ENCODE measurements at regions not wholly inside any gene's neighbourhood (a gene's known extent, or its start where the extent isn't known, plus 50 kb on each side); places are given as distances from the start of the nearest gene placed in this dataset.
A peak's percentile ranks its signal among the peaks of the same experiment; 100 is the strongest.

- Mint-ChIP-seq H3K36me3 (ENCODE audit: low read depth) (no peaks in the 10 kb centered on the region), H3K4me1 (no peaks in the 10 kb centered on the region), H3K27ac (no peak overlapping the region), H3K9me3 (no peaks in the 10 kb centered on the region), H3K27me3 (peaks cover 2% of the 10 kb centered on the region), H3K4me3 (no peak overlapping the region)
- DNase-seq: no peak
- no peak for ATAC-seq
Measured at GRCh38 chr17:79167486-79167885, 92.9 kb downstream of the ENGASE start.

DNA sequence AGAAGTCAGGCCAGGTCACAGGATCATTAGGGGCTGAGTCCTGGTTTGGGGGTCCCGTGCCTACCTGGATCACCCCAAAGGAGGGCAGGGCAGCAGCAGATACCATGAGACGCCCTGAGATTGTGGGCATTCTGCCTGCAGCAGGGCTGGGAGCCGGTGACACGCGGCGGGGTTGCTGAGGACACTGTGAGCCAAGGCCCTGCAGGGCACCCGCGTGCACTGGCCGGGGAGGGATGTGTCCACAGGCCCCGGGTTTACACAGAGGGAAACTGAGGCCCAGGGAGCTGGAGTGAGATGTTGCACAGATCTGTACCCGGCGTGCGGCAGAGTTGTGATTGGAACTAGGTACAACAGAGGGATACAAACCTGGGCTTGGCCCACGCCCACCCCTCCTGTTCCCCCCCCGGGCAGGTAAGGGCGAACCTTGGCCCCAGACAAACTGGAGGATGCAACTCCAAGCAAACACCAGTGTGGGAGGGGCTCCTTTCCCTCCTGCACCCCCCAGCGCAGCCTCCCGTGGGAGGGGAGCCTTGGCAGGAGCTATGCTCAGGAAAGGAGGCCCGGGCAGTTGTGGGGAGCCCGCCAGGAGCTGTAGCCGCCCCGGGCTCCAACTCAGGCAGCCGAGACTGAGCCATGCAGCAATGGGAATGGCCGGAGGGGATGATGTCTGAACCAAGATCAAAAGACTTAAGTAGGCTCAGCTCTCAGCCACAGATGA is 91.3 kb downstream of the ENGASE start:
- DNase-seq (no peak), ATAC-seq (no peak)
- Mint-ChIP-seq H3K4me1 (peaks cover 6% of the 10 kb centered on the region), H3K9me3 (no peaks in the 10 kb centered on the region), H3K4me3 (no peak overlapping the region), H3K27ac (no peak overlapping the region), H3K36me3 (ENCODE audit: low read depth) (no peaks in the 10 kb centered on the region), H3K27me3 (peaks cover 2% of the 10 kb centered on the region)

DNA sequence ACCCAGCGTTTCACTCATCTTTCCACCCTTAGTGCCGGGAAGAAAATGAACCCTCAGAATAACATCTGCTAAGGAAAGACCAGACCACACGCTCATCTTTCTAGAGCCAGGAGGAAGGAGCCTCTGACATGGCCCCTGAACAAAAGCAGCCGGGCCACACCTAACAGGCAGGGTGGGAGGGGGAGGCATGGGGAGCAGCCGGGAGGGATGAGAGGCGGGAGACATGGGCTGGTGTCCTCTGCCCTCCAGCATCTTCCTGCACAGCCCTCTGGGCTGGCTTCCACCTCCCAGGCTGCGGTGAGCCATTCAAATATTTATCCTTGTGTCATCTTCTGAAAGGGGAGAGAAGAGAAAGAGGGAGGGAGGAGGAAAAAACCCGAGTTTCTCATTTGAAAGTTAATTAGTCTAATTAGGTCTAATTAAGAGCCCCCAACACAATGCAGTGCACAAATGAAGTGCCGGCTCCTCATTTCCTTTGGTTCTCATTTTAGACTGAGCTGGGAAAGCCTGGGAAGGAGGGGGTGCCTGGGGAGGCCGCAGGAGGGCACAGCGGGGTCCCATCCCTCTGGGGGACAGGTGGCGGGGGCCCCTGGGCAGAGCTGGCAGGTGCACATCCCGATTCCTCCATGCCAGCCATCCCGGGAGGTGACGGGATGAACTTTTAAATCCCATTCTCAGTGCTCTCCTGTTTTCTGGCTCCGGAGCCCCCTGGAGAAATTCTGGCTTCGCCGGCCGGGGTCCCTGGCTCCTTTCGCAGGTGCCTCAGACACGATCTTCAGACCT is 90.5 kb downstream of the ENGASE start:
- Mint-ChIP-seq H3K9me3 (no peaks in the 10 kb centered on the region), H3K36me3 (ENCODE audit: low read depth) (no peaks in the 10 kb centered on the region), H3K27ac (no peak overlapping the region), H3K4me3 (no peak overlapping the region), H3K4me1 (peaks cover 8% of the 10 kb centered on the region), H3K27me3 (peaks cover 2% of the 10 kb centered on the region)
- no peak for DNase-seq
- no peak for ATAC-seq

DNA sequence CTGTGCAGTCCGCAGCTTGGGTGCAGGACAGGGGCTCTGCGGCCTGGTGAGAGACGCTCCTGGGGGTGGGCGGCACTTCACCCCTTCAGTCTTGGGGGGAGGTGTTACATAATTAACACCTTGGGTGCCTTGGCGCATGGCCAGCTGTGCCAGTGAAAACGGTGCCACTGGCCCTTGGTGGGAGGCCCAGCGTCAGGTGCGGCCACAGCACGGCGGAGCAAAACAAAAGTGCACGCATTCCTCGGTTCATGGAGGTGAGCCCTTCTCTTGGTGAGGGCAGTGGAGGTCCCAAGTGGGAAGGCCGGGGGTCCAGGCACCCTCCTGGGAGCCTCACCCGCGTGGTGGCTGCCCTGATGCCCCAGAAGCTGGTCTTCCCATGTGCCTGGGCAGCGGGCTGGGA is 89.8 kb downstream of the ENGASE start:
- Mint-ChIP-seq H3K9me3 (no peaks in the 10 kb centered on the region), H3K4me1 (peaks cover 8% of the 10 kb centered on the region)

DNA sequence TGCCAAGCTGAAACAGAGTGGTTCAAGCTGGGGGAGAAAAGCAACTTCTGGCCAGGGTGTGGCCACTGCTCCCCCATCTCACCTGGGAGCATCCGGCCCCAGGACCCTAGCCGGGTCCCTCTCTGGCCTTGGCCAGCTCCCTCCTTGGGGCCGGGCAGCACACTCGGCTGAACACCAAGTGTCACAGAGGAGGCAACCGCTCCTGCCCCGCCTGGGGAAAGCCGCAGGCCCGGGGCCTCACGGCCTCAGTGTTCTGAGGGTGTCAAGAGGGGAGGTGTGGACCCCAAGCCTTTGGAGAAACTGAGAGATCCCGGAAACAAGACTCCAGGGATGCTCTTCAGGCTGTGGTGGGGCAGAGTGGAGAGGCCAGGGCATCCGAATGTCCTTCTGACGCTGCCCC is 88.4 kb downstream of the ENGASE start:
- ATAC-seq: no peak
- Mint-ChIP-seq H3K27ac (no peak overlapping the region), H3K4me1 (peaks cover 8% of the 10 kb centered on the region), H3K4me3 (no peak overlapping the region), H3K9me3 (no peaks in the 10 kb centered on the region), H3K27me3 (no peaks in the 10 kb centered on the region), H3K36me3 (ENCODE audit: low read depth) (no peaks in the 10 kb centered on the region)
- DNase-seq: no peak

More for the DNA sequence above, 89.8 kb downstream of the ENGASE start:
- no peak overlapping the region for H3K4me3 Mint-ChIP-seq
- no peaks in the 10 kb centered on the region for H3K27me3 Mint-ChIP-seq
- H3K27ac Mint-ChIP-seq: no peak overlapping the region
- DNase-seq: no peak
- ATAC-seq: no peak
- no peaks in the 10 kb centered on the region for H3K36me3 Mint-ChIP-seq (ENCODE audit: low read depth)

GRCh38 chr17:79162012-79162963 is 87.7 kb downstream of the ENGASE start:
- no peak overlapping the region for H3K27ac Mint-ChIP-seq
- DNase-seq (no peak), ATAC-seq (no peak)
- no peaks in the 10 kb centered on the region for H3K36me3 Mint-ChIP-seq (ENCODE audit: low read depth)
- H3K4me1 Mint-ChIP-seq: peaks cover 8% of the 10 kb centered on the region
- no peak overlapping the region for H3K4me3 Mint-ChIP-seq
- no peaks in the 10 kb centered on the region for H3K9me3 Mint-ChIP-seq
- no peaks in the 10 kb centered on the region for H3K27me3 Mint-ChIP-seq

- H3K9me3 Mint-ChIP-seq: no peaks in the 10 kb centered on the region
- peak; percentile 47 for ATAC-seq
- H3K27me3 Mint-ChIP-seq: no peaks in the 10 kb centered on the region
- no peaks in the 10 kb centered on the region for H3K36me3 Mint-ChIP-seq (ENCODE audit: low read depth)
- no peak overlapping the region for H3K4me3 Mint-ChIP-seq
- H3K4me1 Mint-ChIP-seq: peaks cover 8% of the 10 kb centered on the region
- peak; percentile 15 for DNase-seq
- H3K27ac Mint-ChIP-seq: no peak overlapping the region
Measured at GRCh38 chr17:79160980-79161636, 86.5 kb downstream of the ENGASE start.

DNA sequence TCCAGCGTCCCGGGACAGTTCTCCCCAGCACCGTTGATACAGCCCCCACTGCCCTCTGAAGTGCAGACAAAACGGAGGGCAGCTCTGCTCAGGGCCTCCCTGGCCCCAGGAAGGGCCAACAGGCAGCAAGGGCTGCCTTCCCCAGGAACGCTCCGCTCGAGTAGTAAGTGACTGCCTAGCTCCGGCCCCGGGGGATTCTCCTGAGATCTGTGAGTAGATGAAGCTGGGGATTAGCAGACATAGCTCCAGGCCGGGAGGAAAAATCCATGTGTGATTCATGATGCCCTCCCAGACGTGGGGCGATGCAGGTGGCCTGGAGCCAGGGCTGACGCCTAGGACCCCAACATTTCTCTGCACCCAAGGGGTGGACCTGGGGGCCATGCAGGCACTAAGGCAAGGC is 85.3 kb downstream of the ENGASE start:
- no peak overlapping the region for H3K4me3 Mint-ChIP-seq
- no peaks in the 10 kb centered on the region for H3K27me3 Mint-ChIP-seq
- H3K36me3 Mint-ChIP-seq (ENCODE audit: low read depth): no peaks in the 10 kb centered on the region
- peaks cover 8% of the 10 kb centered on the region for H3K4me1 Mint-ChIP-seq
- H3K9me3 Mint-ChIP-seq: no peaks in the 10 kb centered on the region
- ATAC-seq: no peak
- no peak for DNase-seq
- H3K27ac Mint-ChIP-seq: no peak overlapping the region

- Mint-ChIP-seq H3K27me3 (no peaks in the 10 kb centered on the region), H3K4me3 (no peak overlapping the region), H3K36me3 (ENCODE audit: low read depth) (no peaks in the 10 kb centered on the region), H3K4me1 (peaks cover 8% of the 10 kb centered on the region), H3K9me3 (no peaks in the 10 kb centered on the region), H3K27ac (no peak overlapping the region)
- DNase-seq: no peak
- ATAC-seq: no peak
Measured at GRCh38 chr17:79159471-79159870, 84.8 kb downstream of the ENGASE start.

- ATAC-seq (no peak), DNase-seq (no peak)
- Mint-ChIP-seq H3K9me3 (no peaks in the 10 kb centered on the region), H3K4me3 (no peak overlapping the region), H3K27ac (no peak overlapping the region), H3K4me1 (peaks cover 6% of the 10 kb centered on the region), H3K36me3 (ENCODE audit: low read depth) (no peaks in the 10 kb centered on the region), H3K27me3 (no peaks in the 10 kb centered on the region)
Measured at GRCh38 chr17:79156463-79157095, 82.0 kb downstream of the ENGASE start.

DNA sequence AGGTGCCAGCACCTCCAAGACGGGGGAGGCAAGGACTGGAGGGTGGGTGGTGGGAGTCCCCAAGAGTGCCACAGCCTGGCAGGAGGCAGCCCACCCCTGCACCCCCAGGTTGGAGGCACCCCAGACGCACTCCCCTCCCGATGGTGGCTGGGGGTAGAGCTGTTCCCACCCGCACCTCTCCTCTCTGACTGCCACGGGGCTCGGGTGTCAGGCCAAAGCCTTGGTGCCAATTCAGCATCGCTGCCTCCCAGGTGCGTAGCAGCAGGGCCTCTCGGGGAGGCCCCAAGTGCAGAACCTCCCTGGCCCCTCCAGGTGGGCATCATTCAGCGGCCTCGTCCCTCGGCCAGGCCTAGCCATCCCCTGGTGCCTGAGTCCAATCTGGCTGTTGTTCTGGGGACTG is 81.1 kb downstream of the ENGASE start:
- no peaks in the 10 kb centered on the region for H3K4me1 Mint-ChIP-seq
- no peaks in the 10 kb centered on the region for H3K36me3 Mint-ChIP-seq (ENCODE audit: low read depth)
- no peak for ATAC-seq
- no peaks in the 10 kb centered on the region for H3K9me3 Mint-ChIP-seq
- H3K4me3 Mint-ChIP-seq: no peak overlapping the region
- DNase-seq: no peak
- H3K27me3 Mint-ChIP-seq: no peaks in the 10 kb centered on the region
- H3K27ac Mint-ChIP-seq: no peak overlapping the region

DNA sequence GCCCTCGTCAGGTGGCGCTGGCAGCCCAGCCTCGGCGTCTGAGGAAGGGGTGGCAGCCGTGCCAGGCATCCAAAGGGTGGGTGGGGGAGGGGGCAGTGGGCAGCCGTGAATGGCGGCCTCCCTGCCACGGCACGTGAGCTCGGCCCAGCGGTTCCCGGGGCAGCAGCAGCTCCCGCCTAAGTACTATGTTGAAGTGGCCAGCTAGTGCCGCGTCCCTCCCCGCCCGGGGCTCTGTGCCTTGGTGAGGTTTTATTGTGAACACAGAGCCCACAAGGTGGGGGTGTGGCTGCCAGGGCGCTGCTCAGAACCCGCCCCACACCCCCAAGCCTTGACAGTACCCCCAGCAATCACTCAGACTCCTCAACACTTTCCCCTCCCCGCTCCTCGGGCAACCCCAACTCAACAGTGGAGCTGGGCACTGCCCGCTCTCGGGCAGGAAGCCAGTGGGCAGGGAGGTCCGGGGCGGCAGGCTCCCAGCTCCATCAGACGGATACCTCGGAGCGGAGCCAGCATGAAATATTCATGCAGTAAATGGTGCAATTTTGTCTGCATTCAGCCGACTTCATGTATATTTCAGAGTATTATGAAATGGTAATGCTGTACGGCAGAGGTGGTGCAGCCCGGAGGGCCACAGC is 80.4 kb downstream of the ENGASE start:
- Mint-ChIP-seq H3K36me3 (ENCODE audit: low read depth) (no peaks in the 10 kb centered on the region), H3K27me3 (peaks cover 2% of the 10 kb centered on the region), H3K27ac (no peak overlapping the region), H3K4me1 (no peaks in the 10 kb centered on the region), H3K4me3 (no peak overlapping the region), H3K9me3 (no peaks in the 10 kb centered on the region)
- DNase-seq (no peak), ATAC-seq (no peak)

- no peak overlapping the region for H3K27ac Mint-ChIP-seq
Measured at GRCh38 chr17:79154446-79154845, 79.8 kb downstream of the ENGASE start.

More at GRCh38 chr17:79154446-79154845, 79.8 kb downstream of the ENGASE start:
- no peaks in the 10 kb centered on the region for H3K36me3 Mint-ChIP-seq (ENCODE audit: low read depth)
- no peaks in the 10 kb centered on the region for H3K9me3 Mint-ChIP-seq
- H3K27me3 Mint-ChIP-seq: peaks cover 2% of the 10 kb centered on the region
- no peak for ATAC-seq
- H3K4me3 Mint-ChIP-seq: no peak overlapping the region
- no peaks in the 10 kb centered on the region for H3K4me1 Mint-ChIP-seq
- DNase-seq: no peak

Measured in activated naive CD8-positive, alpha-beta T cell treated with anti-CD3 and anti-CD28 coated beads, Interleukin-2, amount 50 U/mL, for 24 hours (primary cell).